NT2/D1 (cell line): ENCODE measurements at regions not wholly inside any gene's neighbourhood (a gene's known extent, or its start where the extent isn't known, plus 50 kb on each side); places are given as distances from the start of the nearest gene placed in this dataset.

Experiments
- SUZ12 ChIP-seq: IDR thresholded peaks from 2 replicates; pipeline ENCODE4 v1.6.1; 2011; ENCODE audit not compliant: insufficient read length, insufficient read depth; ENCODE audit errors: extremely low read depth
- ZNF274 ChIP-seq: IDR thresholded peaks from 2 replicates; pipeline ENCODE4 v1.6.1; 2011; ENCODE audit warnings: mild to moderate bottlenecking, low read depth, low read length

GRCh38 chr10:128694168-128694850 lies 568.1 kb upstream of the MKI67 start:
- TF ChIP-seq ZNF274 (no peak), SUZ12 (no peak)
